GM23248 (cell line): ENCODE measurements at regions not wholly inside any gene's neighbourhood (a gene's known extent, or its start where the extent isn't known, plus 50 kb on each side); places are given as distances from the start of the nearest gene placed in this dataset.

Experiments used
- EZH2 ChIP-seq: fragments of 200-600 bp; sonication (generic); IDR thresholded peaks from 2 replicates; pipeline ENCODE4 v1.6.1; 2018; ENCODE audit warnings: antibody characterized with exemption, mild to moderate bottlenecking; ENCODE audit not compliant: insufficient read depth, poor library complexity, severe bottlenecking
- EZH2phosphoT487 ChIP-seq: fragments of 200-600 bp; sonication (generic); IDR thresholded peaks from 2 replicates; pipeline ENCODE4 v1.6.1; 2018; ENCODE audit warnings: antibody characterized with exemption, moderate library complexity, mild to moderate bottlenecking, low read depth; ENCODE audit not compliant: insufficient read depth

DNA sequence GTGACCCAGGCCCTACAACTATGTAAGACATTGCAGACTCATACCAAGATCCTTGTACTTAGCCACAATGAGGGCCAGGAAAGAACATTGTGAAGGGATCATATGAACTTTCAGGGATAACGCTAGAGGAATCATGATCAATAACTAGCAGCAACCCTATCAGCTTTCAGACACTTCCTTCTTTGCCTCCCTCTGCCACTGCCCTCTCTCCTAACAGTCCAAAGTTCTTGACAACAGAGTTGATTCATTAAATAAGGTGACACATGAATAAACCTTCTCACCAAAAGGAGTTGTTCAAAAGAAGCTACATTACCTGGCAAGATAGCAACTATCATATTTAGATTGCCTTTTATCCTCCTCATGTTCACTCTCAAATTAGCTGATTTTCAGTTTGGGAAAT lies 272.2 kb upstream of the DACH1 start:
- TF ChIP-seq EZH2 (no peak), EZH2phosphoT487 (no peak)
